ENCODE measurements at regions not wholly inside any gene's neighbourhood (a gene's known extent, or its start where the extent isn't known, plus 50 kb on each side); places are given as distances from the start of the nearest gene placed in this dataset.

DNA sequence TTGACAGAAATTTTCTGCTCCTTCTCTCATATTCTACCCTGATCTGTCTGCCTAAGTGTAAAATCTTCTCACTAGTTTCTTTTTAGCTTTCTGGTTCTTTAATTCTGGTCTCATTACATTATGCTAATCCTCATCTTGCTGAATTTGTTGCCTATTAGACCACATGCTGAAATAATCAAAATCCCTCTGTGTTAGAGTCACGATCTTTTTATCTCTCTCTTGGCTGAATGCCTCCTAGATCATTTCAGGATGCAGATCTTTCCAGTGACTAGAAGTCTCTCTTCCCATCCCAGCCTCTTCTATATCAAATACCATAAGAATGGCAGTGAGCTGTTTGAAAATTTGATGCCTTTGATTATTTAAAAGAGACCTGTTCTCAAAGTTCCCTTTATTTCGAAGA, 661.9 kb downstream of the SORCS1 start:
- no peaks in the 10 kb centered on the region for H3K79me1 ChIP-seq (ENCODE audit: low read depth in 1 of 2, low read length in 2 of 2)
- no peak overlapping the region for H3K56ac ChIP-seq (ENCODE audit: extremely low read depth, insufficient read depth, low read length)
- H3K4ac ChIP-seq (ENCODE audit: low read depth, low read length) = no peak overlapping the region
- H2BK5ac ChIP-seq (ENCODE audit: low read depth, low read length, poor library complexity, severe bottlenecking) = no peak overlapping the region
- WGBS, 2 experiments (ENCODE audit: extremely low coverage in 2 of 2, insufficient read length in 1 of 2) = no CpG with 5 or more reads among the region's 2 CpGs
- no peak overlapping the region for H2AK9ac ChIP-seq (replicated peaks; ENCODE audit: low read depth, low read length, poor library complexity)
- no peak overlapping the region for H3K14ac ChIP-seq (replicated peaks; ENCODE audit: low read depth, low read length)
- dilution Hi-C loops (cut with HindIII; ENCODE audit: low sequenced_read_pairs, unreplicated experiment) = no loop called here
- no peaks in the 10 kb centered on the region for H3K9me3 ChIP-seq (ENCODE audit: control insufficient read depth, insufficient read depth, low read length)
- H3K27ac ChIP-seq (ENCODE audit: insufficient read depth, low read length) = no peak overlapping the region
- H2AFZ ChIP-seq (replicated peaks; ENCODE audit: low read length, poor library complexity) = no peak overlapping the region
- H4K8ac ChIP-seq (ENCODE audit: low read depth in 2 of 2, low read length in 2 of 2) = no peak overlapping the region
- H4K5ac ChIP-seq (ENCODE audit: low read depth, low read length) = no peak overlapping the region
- CTCF ChIA-PET = no interaction called here
- H3K18ac ChIP-seq (ENCODE audit: low read depth, low read length) = no peak overlapping the region
- TF ChIP-seq RFX5 (IDR thresholded peaks at IDR 0.05; ENCODE audit: low read depth, low read length) (no peak), SMC3 (IDR thresholded peaks at IDR 0.05; ENCODE audit: low read depth, low read length) (no peak), CEBPB (IDR thresholded peaks at IDR 0.05; ENCODE audit: low read depth, low read length) (no peak), FOS (IDR thresholded peaks at IDR 0.05; ENCODE audit: low read depth, low read length) (no peak), BHLHE40 (IDR thresholded peaks at IDR 0.05; ENCODE audit: low read depth, low read length) (no peak), NFE2L2 (IDR thresholded peaks at IDR 0.05; ENCODE audit: low read depth, low read length) (no peak), RCOR1 (IDR thresholded peaks at IDR 0.05; ENCODE audit: insufficient replicate concordance, low read length) (no peak)
- TF ChIP-seq, protein P1, sequence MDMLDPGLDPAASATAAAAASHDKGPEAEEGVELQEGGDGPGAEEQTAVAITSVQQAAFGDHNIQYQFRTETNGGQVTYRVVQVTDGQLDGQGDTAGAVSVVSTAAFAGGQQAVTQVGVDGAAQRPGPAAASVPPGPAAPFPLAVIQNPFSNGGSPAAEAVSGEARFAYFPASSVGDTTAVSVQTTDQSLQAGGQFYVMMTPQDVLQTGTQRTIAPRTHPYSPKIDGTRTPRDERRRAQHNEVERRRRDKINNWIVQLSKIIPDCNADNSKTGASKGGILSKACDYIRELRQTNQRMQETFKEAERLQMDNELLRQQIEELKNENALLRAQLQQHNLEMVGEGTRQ (IDR thresholded peaks at IDR 0.05; ENCODE audit: low read depth, low read length) = no peak
- POLR2A ChIA-PET (ENCODE audit: unreplicated experiment) = no interaction called here
- no peak overlapping the region for H2AK5ac ChIP-seq (ENCODE audit: low read depth, low read length)
- no peaks in the 10 kb centered on the region for H4K20me1 ChIP-seq (ENCODE audit: insufficient read depth, low read length)
- no peak overlapping the region for H4K91ac ChIP-seq (ENCODE audit: insufficient read depth, low read depth, low read length)
- no peak overlapping the region for H3K23ac ChIP-seq (ENCODE audit: low read depth, low read length)
- BruUV-seq (replicated peaks) = no TSS peak
- H2BK20ac ChIP-seq (ENCODE audit: low read depth, low read length) = no peak overlapping the region
- H3K4me1 ChIP-seq (ENCODE audit: control insufficient read depth, insufficient read depth, low read length) = no peaks in the 10 kb centered on the region
- no peak for DNase-seq
- H3K9ac ChIP-seq (ENCODE audit: low read depth, low read length) = no peak overlapping the region
- no peak overlapping the region for H2BK15ac ChIP-seq (ENCODE audit: low read depth, low read length)
- ATAC-seq (ENCODE audit: low read depth) = no peak
- in situ Hi-C loops (cut with MboI; ENCODE audit: low sequenced_read_pairs) = no loop called here
- intact Hi-C loops (cut with micrococcal nuclease) = no loop called here
- H3K4me3 ChIP-seq (ENCODE audit: insufficient read depth, low read depth, low read length) = no peak overlapping the region
- H2BK120ac ChIP-seq (ENCODE audit: low read depth, low read length) = no peak overlapping the region
- H3K36me3 ChIP-seq (ENCODE audit: control insufficient read depth, insufficient read depth, low read length) = no peaks in the 10 kb centered on the region
- H3K9me1 ChIP-seq (ENCODE audit: insufficient read depth, low read length) = no peaks in the 10 kb centered on the region
- H3K4me2 ChIP-seq (ENCODE audit: low read depth, low read length) = no peak overlapping the region
- no peaks in the 10 kb centered on the region for H3K27me3 ChIP-seq (ENCODE audit: control insufficient read depth, insufficient read depth, low read length)
